ENCODE measurements at regions not wholly inside any gene's neighbourhood (a gene's known extent, or its start where the extent isn't known, plus 50 kb on each side); places are given as distances from the start of the nearest gene placed in this dataset.

- Histone ChIP-seq H3K4me3 (ENCODE audit: low read length) (no peak overlapping the region), H3K4me1 (ENCODE audit: control insufficient read depth, insufficient read depth, low read length) (peaks cover 9% of the 10 kb centered on the region), H3K36me3 (ENCODE audit: control insufficient read depth, insufficient read depth, low read length) (no peaks in the 10 kb centered on the region), H3K9me3 (ENCODE audit: control insufficient read depth, low read depth, low read length) (no peaks in the 10 kb centered on the region), H3K27ac (ENCODE audit: low read length) (no peak overlapping the region), H3K27me3 (ENCODE audit: control insufficient read depth, insufficient read depth, low read length) (no peaks in the 10 kb centered on the region)
- WGBS (ENCODE audit: insufficient coverage, low lambda C conversion rate): no CpG with 5 or more reads among the region's 22 CpGs
- DNase-seq: no peak
Observed at GRCh38 chrX:39935411-39936064, 162.2 kb downstream of the BCOR start.

GRCh38 chrX:39936886-39937770, 160.6 kb downstream of the BCOR start:
- H3K27ac ChIP-seq (ENCODE audit: low read length): no peak overlapping the region
- no peaks in the 10 kb centered on the region for H3K27me3 ChIP-seq (ENCODE audit: control insufficient read depth, insufficient read depth, low read length)
- H3K4me3 ChIP-seq (ENCODE audit: low read length): no peak overlapping the region
- H3K36me3 ChIP-seq (ENCODE audit: control insufficient read depth, insufficient read depth, low read length): no peaks in the 10 kb centered on the region
- peaks cover 9% of the 10 kb centered on the region for H3K4me1 ChIP-seq (ENCODE audit: control insufficient read depth, insufficient read depth, low read length)
- peak in 1 of 2 donors; percentile 36 for DNase-seq
- H3K9me3 ChIP-seq (ENCODE audit: control insufficient read depth, low read depth, low read length): no peaks in the 10 kb centered on the region
- no CpG with 5 or more reads among the region's 18 CpGs for WGBS (ENCODE audit: insufficient coverage, low lambda C conversion rate)

GRCh38 chrX:39938466-39938865, 159.3 kb downstream of the BCOR start:
- no peak overlapping the region for H3K27ac ChIP-seq (ENCODE audit: low read length)
- no CpG with 5 or more reads among the region's 6 CpGs for WGBS (ENCODE audit: insufficient coverage, low lambda C conversion rate)
- no peak for DNase-seq
- no peaks in the 10 kb centered on the region for H3K36me3 ChIP-seq (ENCODE audit: control insufficient read depth, insufficient read depth, low read length)
- no peak overlapping the region for H3K4me3 ChIP-seq (ENCODE audit: low read length)
- H3K27me3 ChIP-seq (ENCODE audit: control insufficient read depth, insufficient read depth, low read length): no peaks in the 10 kb centered on the region
- no peaks in the 10 kb centered on the region for H3K9me3 ChIP-seq (ENCODE audit: control insufficient read depth, low read depth, low read length)
- peaks cover 9% of the 10 kb centered on the region for H3K4me1 ChIP-seq (ENCODE audit: control insufficient read depth, insufficient read depth, low read length)

GRCh38 chrX:39939678-39940077, 158.1 kb downstream of the BCOR start:
- no peak overlapping the region for H3K27ac ChIP-seq (ENCODE audit: low read length)
- WGBS (ENCODE audit: insufficient coverage, low lambda C conversion rate): no CpG with 5 or more reads among the region's 3 CpGs

GRCh38 chrX:39941332-39941920, 156.3 kb downstream of the BCOR start:
- no CpG with 5 or more reads among the region's 6 CpGs for WGBS (ENCODE audit: insufficient coverage, low lambda C conversion rate)
- no peaks in the 10 kb centered on the region for H3K36me3 ChIP-seq (ENCODE audit: control insufficient read depth, insufficient read depth, low read length)
- no peak overlapping the region for H3K4me3 ChIP-seq (ENCODE audit: low read length)

More at GRCh38 chrX:39939678-39940077, 158.1 kb downstream of the BCOR start:
- no peak overlapping the region for H3K4me3 ChIP-seq (ENCODE audit: low read length)
- H3K9me3 ChIP-seq (ENCODE audit: control insufficient read depth, low read depth, low read length): no peaks in the 10 kb centered on the region
- DNase-seq: no peak
- H3K36me3 ChIP-seq (ENCODE audit: control insufficient read depth, insufficient read depth, low read length): no peaks in the 10 kb centered on the region
- peaks cover 9% of the 10 kb centered on the region for H3K4me1 ChIP-seq (ENCODE audit: control insufficient read depth, insufficient read depth, low read length)
- H3K27me3 ChIP-seq (ENCODE audit: control insufficient read depth, insufficient read depth, low read length): no peaks in the 10 kb centered on the region

GRCh38 chrX:39944416-39944815, 153.3 kb downstream of the BCOR start:
- no peak overlapping the region for H3K4me3 ChIP-seq (ENCODE audit: low read length)
- no peak for DNase-seq
- H3K9me3 ChIP-seq (ENCODE audit: control insufficient read depth, low read depth, low read length): no peaks in the 10 kb centered on the region
- H3K27me3 ChIP-seq (ENCODE audit: control insufficient read depth, insufficient read depth, low read length): no peaks in the 10 kb centered on the region
- no peak overlapping the region for H3K27ac ChIP-seq (ENCODE audit: low read length)
- no peaks in the 10 kb centered on the region for H3K36me3 ChIP-seq (ENCODE audit: control insufficient read depth, insufficient read depth, low read length)
- no CpG with 5 or more reads among the region's 6 CpGs for WGBS (ENCODE audit: insufficient coverage, low lambda C conversion rate)
- H3K4me1 ChIP-seq (ENCODE audit: control insufficient read depth, insufficient read depth, low read length): no peaks in the 10 kb centered on the region

More at GRCh38 chrX:39941332-39941920, 156.3 kb downstream of the BCOR start:
- DNase-seq: no peak
- Histone ChIP-seq H3K27ac (ENCODE audit: low read length) (no peak overlapping the region), H3K27me3 (ENCODE audit: control insufficient read depth, insufficient read depth, low read length) (no peaks in the 10 kb centered on the region), H3K4me1 (ENCODE audit: control insufficient read depth, insufficient read depth, low read length) (peaks cover 6% of the 10 kb centered on the region), H3K9me3 (ENCODE audit: control insufficient read depth, low read depth, low read length) (no peaks in the 10 kb centered on the region)

- H3K27me3 ChIP-seq (ENCODE audit: control insufficient read depth, insufficient read depth, low read length): no peaks in the 10 kb centered on the region
- no peaks in the 10 kb centered on the region for H3K4me1 ChIP-seq (ENCODE audit: control insufficient read depth, insufficient read depth, low read length)
- no peak overlapping the region for H3K4me3 ChIP-seq (ENCODE audit: low read length)
- H3K36me3 ChIP-seq (ENCODE audit: control insufficient read depth, insufficient read depth, low read length): no peaks in the 10 kb centered on the region
- H3K9me3 ChIP-seq (ENCODE audit: control insufficient read depth, low read depth, low read length): no peaks in the 10 kb centered on the region
- no peak overlapping the region for H3K27ac ChIP-seq (ENCODE audit: low read length)
- no peak for DNase-seq
Observed at GRCh38 chrX:39945709-39946108, 152.0 kb downstream of the BCOR start.

- Histone ChIP-seq H3K36me3 (ENCODE audit: control insufficient read depth, insufficient read depth, low read length) (no peaks in the 10 kb centered on the region), H3K27ac (ENCODE audit: low read length) (no peak overlapping the region), H3K4me3 (ENCODE audit: low read length) (no peak overlapping the region), H3K27me3 (ENCODE audit: control insufficient read depth, insufficient read depth, low read length) (no peaks in the 10 kb centered on the region), H3K9me3 (ENCODE audit: control insufficient read depth, low read depth, low read length) (no peaks in the 10 kb centered on the region), H3K4me1 (ENCODE audit: control insufficient read depth, insufficient read depth, low read length) (no peaks in the 10 kb centered on the region)
- no peak for DNase-seq
- no CpG with 5 or more reads among the region's 4 CpGs for WGBS (ENCODE audit: insufficient coverage, low lambda C conversion rate)
Observed at GRCh38 chrX:39946822-39947221, 150.9 kb downstream of the BCOR start.

GRCh38 chrX:39948582-39948981, 149.2 kb downstream of the BCOR start:
- Histone ChIP-seq H3K27me3 (ENCODE audit: control insufficient read depth, insufficient read depth, low read length) (no peaks in the 10 kb centered on the region), H3K27ac (ENCODE audit: low read length) (no peak overlapping the region), H3K9me3 (ENCODE audit: control insufficient read depth, low read depth, low read length) (no peaks in the 10 kb centered on the region), H3K36me3 (ENCODE audit: control insufficient read depth, insufficient read depth, low read length) (no peaks in the 10 kb centered on the region), H3K4me1 (ENCODE audit: control insufficient read depth, insufficient read depth, low read length) (peaks cover 1% of the 10 kb centered on the region), H3K4me3 (ENCODE audit: low read length) (no peak overlapping the region)
- WGBS (ENCODE audit: insufficient coverage, low lambda C conversion rate): no CpG with 5 or more reads among the region's 11 CpGs
- DNase-seq: no peak

GRCh38 chrX:39950018-39950688, 147.6 kb downstream of the BCOR start:
- DNase-seq: no peak
- Histone ChIP-seq H3K27me3 (ENCODE audit: control insufficient read depth, insufficient read depth, low read length) (no peaks in the 10 kb centered on the region), H3K36me3 (ENCODE audit: control insufficient read depth, insufficient read depth, low read length) (no peaks in the 10 kb centered on the region), H3K9me3 (ENCODE audit: control insufficient read depth, low read depth, low read length) (no peaks in the 10 kb centered on the region), H3K4me3 (ENCODE audit: low read length) (no peak overlapping the region), H3K4me1 (ENCODE audit: control insufficient read depth, insufficient read depth, low read length) (peaks cover 4% of the 10 kb centered on the region), H3K27ac (ENCODE audit: low read length) (no peak overlapping the region)
- no CpG with 5 or more reads among the region's 3 CpGs for WGBS (ENCODE audit: insufficient coverage, low lambda C conversion rate)
